GM21360 (cell line): ENCODE measurements at regions not wholly inside any gene's neighbourhood (a gene's known extent, or its start where the extent isn't known, plus 50 kb on each side); places are given as distances from the start of the nearest gene placed in this dataset.
"Not testable (repeated sequence)": the region's sequence is repeated elsewhere in the genome, so short reads cannot be mapped to it uniquely, and the experiment has no call there.

Experiments used
- ATAC-seq: cut with Tn5 transposase; IDR thresholded peaks from one replicate; pipeline ENCODE4 v1.9.1; 2021; ENCODE audit warnings: mild to moderate bottlenecking, moderate library complexity; ENCODE audit not compliant: unreplicated experiment

DNA sequence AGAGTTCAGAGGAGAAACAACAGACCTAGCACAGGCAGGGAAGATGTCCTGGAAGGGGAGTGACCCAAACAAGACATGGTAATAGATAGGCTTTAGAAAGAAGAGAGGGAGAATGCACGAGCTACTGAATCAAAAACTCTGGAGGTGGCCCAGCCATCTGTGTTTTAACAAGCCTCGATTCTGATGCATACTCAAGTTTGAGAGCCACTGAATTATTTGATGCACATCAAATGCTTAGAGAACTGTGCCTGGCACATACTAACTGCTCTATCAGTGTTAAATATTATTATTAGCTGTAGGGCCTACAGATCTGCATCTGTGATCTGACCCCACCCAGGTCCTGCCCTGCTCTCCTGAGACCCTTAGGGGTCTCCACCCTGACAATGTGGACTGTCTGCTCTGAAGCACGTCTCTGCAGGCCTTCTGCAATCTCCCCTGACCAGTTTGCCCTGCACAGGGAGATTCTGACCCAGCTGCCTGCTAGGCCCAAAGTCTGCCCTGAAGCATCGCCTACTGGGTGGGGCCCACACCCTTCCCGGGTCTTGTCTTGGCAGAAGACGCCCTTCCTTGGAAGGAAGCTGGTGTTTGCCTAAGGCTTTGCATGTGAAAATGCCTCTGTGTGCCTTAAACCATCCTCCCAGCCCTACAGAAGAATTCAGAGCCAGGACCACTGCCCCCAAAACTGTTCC is 201.5 kb upstream of the KLF3 start:
- no peak for ATAC-seq

DNA sequence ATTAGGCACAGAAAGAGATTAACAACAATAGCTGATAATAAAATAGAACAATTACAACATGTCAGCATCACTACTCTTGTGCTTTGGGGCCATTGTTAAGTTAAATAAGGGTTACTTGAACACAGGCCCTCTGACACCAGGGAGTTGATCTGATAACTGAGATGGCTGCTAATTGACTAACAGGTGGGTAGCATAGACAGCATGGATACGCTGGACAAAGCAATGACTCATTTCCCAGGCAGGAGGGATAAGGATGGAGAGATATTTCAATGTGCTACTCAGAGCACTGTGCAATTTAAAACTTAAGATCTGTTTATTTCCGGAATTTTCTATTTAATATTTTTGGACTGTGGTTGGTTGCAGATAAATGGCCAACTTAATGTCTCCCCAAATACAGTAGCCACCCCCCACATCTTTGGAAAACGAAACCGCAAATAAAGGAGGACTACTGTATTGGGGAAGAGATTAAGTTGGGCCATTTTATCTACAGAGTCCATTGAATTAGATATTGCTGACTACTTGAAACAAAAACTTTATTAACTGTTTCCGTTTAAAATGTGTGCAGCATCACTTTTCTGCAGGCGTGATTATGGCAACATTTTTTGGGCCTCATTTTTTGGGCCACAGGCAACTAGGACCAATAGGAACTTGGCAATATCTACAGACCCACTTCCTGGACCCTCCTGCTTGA is 200.6 kb upstream of the KLF3 start:
- ATAC-seq = no peak

- ATAC-seq = no peak
Observed at GRCh38 chr4:38464328-38464727, 199.7 kb upstream of the KLF3 start.

- ATAC-seq = no peak
Observed at GRCh38 chr4:38466401-38466800, 197.6 kb upstream of the KLF3 start.

- no peak for ATAC-seq
Observed at GRCh38 chr4:38467296-38467695, 196.7 kb upstream of the KLF3 start.

GRCh38 chr4:38468339-38468866 is 195.6 kb upstream of the KLF3 start:
- no peak for ATAC-seq

DNA sequence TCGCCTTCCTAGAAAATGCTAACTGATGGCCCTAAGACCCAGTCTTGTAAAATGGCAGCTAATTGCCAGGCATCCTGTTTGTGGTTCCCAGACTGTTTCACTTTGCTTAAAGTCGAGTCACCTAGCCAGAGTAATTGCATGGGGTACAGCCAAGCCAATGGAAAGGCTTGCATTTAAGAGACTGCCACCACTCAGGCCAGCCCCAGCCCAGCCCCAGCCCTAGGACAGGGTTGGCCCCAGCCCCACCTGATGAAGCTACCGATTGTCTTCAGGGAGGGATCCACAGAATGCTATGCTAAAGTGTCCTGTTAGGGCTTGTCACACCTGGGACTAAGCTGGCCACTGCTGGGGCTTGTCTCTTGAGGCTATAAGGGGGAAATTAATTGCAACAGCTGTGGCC is 194.6 kb upstream of the KLF3 start:
- ATAC-seq = no peak

DNA sequence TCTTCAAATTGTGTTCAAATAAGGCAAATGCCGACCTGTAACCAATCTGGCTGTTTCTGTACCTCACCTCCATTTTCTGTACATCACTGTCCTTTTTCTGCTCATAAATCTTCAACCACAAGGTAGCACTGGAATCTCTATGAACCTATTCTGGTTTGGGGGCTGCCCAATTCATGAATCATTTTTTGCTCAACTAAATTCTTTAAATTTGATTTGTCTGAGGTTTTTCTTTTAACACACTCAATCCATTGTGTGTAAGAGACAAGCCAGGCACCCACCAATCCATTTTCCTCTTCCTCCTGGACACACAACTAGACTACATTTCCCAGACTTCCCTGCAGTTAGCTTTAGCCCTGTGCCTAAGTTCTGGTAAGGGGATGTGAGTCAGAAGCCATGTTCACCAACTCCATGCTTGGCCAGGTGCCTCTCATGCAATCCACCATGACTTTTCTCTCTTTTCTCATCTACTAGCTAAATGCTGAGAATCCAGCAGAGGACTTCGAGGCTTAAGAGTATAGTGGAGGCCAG is 193.2 kb upstream of the KLF3 start:
- ATAC-seq = no peak

DNA sequence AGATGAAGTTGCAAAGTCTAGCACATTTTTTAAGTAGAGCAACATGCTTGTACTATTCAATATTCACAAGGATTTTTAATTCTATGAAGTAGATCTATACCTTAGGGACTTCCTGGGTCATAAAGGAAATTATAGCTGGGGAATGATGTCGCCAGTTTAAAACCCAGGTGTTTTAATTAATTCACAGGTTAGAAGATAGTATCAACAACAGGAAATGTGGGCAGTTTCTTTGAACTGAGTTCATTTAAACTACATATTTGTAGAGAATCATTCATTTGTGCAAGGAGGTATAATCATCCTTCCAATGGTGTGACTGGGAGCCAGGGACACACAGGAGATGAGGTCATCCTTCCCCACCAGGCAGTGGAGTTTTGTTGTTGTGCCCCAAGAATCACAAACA is 181.3 kb upstream of the KLF3 start:
- ATAC-seq = no peak

DNA sequence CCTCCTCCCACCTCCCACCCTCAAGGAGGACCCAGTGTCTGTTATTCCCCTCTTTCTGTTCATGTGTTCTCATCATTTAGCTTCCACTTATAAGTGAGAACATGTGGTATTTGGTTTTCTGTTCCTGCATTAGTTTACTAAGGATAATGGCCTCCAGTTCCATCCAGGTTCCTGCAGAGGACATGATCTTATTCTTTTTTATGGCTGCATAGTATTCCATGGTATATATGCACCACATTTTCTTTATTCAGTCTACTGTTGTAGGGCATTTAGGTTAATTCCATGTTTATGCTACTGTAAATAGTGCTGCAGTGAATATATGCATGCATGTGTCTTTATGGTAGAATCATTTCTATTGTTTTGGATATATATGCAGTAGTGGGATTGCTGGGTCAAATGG is 180.4 kb upstream of the KLF3 start:
- not testable (repeated sequence) for ATAC-seq

- no peak for ATAC-seq
Observed at GRCh38 chr4:38489011-38489861, 174.8 kb upstream of the KLF3 start.

DNA sequence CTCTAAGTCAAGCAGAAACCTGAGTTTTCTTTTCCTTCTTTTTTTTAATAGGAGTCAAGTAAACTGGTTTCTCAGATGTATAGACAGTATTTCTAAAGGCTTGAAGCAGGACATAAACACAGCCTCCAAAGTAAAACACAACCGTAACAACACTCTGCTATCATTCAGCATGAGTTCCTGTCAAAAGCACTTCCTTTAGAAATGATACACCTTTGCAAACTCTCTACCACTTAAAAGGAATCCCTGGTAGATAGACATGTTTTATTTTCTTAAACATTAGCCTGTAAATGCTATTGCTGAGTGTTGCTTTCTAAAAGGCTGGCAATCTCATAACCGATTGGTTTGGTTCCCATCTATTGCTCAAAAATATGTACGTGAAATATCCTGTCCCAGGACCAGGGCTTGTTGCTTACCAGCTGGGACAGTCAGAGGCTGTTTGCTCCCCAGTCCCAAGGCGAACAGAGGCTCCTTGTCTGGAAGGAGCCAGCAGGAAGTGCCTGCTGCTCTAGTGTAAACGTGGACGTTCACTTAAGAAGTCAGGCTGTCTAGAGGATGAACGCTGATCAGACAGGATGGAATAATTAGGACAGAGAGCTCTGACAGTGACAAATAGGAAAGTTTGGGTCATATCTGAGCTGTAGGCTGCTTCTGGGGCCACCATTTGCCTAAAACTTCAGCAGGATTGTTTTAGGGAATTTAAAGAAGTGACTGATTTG is 173.9 kb upstream of the KLF3 start:
- no peak for ATAC-seq

DNA sequence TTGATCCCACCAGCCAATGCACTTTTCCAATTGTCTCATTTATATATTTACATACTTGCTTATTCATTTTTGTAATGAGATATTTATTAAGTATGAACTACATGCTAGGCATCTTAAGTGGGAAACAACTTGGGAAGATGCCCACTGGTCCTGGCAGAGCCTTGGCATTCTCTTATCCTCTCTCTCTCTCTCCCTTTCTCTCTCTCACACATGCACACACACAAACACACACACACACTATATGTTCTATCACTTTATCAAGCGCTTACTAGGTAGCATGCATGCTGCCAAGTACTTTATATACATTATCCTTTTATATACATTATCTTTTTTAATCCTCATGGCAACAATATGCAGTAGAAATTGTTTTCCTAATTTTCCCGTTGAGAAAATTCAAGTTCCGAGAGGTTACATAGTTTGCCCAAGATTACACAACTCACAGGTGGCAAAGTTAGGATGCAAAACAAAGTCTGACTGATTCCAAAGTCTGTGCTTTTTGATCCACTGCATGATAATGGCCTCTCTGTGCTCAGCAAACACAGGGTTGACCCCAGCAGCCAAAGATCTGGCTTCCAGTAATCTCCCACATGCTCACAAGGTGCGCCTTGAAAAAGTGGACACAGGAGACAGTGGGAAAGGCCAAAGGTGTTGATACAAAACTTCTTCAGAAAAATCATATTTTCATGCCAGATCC is 173.1 kb upstream of the KLF3 start:
- ATAC-seq = no peak

DNA sequence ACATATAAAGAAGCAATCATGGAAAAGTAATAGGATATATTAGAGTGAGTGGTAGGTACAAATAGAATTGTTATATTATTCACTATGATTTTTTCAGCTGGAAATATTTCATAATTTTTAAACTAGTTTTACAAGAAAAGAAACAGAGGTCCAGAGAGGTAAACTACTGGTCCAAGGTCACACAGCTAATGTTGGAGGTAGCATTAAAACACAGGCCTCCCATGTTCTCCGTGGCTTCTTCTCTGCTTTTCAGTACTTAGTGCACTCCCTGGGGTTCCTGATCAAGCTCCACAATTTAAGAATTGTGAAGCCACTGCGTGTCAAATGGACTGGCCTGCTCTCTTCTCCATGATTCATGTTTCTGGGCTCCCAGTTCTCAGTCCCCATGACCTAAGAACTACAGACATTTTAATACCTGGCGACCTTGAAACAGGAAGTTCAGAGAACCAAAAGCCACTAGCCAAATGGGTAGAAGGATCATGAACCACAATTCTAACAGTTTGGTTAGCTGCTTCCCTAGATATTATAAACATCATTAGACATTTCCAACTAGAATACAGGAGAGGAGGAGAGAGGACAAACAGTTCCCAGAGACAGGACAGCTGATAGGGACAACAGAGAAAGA is 172.0 kb upstream of the KLF3 start:
- no peak for ATAC-seq

DNA sequence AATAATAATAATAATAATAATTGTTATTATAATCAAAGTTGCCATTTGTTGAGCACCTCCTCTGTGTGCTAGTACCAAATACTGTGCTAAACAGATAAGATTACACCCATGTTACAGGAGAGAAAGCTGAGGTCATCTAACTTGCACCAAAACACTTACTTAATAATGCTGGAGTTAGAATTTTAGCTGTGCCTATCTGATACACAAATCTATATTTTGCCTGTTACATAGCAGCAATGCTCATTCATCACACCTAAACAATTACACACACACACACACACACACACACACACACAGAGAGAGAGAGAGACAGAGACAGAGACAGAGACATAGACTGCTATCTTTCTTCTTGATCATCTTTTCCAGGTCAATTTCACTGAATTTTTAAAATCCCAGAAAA is 170.9 kb upstream of the KLF3 start:
- ATAC-seq = no peak

GRCh38 chr4:38495446-38495845 is 168.6 kb upstream of the KLF3 start:
- no peak for ATAC-seq

DNA sequence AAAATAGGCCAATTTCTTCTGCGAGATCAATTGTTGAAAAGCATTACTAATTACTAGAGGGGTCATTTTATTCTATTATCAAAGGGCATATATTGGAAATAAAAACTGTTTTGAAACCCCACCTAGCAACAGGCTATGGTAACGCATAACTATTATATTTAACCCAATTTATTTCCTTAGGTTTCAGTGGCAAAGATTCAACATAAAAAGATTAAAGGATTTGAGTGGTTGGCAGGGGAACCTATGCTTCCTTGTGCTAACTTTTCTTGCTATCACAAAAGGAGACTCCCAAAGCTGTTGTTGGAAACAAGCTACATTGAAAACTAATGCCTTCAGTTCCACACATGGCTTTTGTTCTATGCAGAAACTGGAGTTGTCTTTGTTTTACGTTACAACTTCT is 166.9 kb upstream of the KLF3 start:
- ATAC-seq = no peak

DNA sequence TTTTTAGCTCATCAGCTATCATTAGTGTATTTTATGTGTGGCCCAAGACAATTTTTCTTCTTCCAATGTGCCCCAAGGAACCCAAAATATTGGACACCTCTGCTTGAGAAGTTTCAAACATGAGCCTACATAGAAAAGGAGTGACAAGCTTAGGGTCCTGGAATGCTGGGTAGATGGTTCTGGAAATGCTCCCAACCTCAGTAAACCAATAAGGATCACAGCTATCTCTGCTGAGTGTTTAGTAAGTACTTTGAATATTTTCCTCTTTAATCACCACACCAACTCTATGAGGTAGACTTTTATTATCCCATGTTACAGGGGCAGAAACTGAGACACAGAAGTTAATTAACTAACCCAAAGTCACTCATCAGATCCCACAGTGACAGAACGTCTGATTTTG is 164.9 kb upstream of the KLF3 start:
- ATAC-seq = no peak

GRCh38 chr4:38500433-38500832 is 163.6 kb upstream of the KLF3 start:
- ATAC-seq = no peak

GRCh38 chr4:38501698-38502097 is 162.3 kb upstream of the KLF3 start:
- ATAC-seq = no peak
